Keratinocyte (primary cell): ENCODE measurements at regions not wholly inside any gene's neighbourhood (a gene's known extent, or its start where the extent isn't known, plus 50 kb on each side); places are given as distances from the start of the nearest gene placed in this dataset.

ENCODE experiments used
- CTCF ChIP-seq, 3 experiments: IDR thresholded peaks in 1 of 3; conservative IDR thresholded peaks in 1 of 3; optimal IDR thresholded peaks in 1 of 3; 2 replicates in 2 of 3; 3 replicates in 1 of 3; pipeline versions ENCODE3 to v1.5.1; 2011; ENCODE audit warnings: low read length in 3 of 3, mild to moderate bottlenecking in 3 of 3, moderate library complexity in 2 of 3, control low read depth in 1 of 3, inconsistent platforms in 1 of 3; ENCODE audit not compliant: insufficient read depth in 2 of 3; ENCODE audit errors: extremely low read depth in 1 of 3
- EZH2 ChIP-seq: IDR thresholded peaks from one replicate; pipeline ENCODE4 v1.6.1; 2012; ENCODE audit warnings: inconsistent platforms, mild to moderate bottlenecking, low read length, moderate library complexity

DNA sequence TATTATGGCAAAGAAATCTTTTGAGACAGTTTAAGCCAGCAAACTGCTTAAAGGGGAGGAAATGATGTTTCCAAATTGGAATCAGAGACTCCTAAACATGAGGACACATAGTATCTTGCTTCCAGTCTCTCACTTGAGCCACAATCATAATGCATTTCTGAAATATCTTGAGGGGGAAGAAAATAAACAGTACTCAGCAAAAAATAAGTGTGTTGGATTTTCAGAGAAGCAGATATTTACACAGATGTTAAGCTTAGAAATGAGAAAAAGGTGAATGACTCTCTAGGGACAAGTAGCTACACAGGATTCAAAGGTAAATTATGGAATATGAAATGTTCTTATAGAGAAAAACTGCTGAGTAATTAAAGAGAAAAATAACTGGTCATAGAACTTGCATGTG, 1583.6 kb downstream of the CDH8 start:
- TF ChIP-seq CTCF (optimal IDR thresholded peaks at IDR 0.05 in 1 of 3, IDR thresholded peaks at IDR 0.05 in 1 of 3, conservative IDR thresholded peaks at IDR 0.05 in 1 of 3; ENCODE audit: extremely low read depth in 1 of 3, insufficient read depth in 2 of 3, low read length in 3 of 3) (no peak), EZH2 (no peak)
